Thoracic aorta (tissue), 2 donors: ENCODE measurements at regions not wholly inside any gene's neighbourhood (a gene's known extent, or its start where the extent isn't known, plus 50 kb on each side); places are given as distances from the start of the nearest gene placed in this dataset.

ENCODE experiments used
- ATAC-seq: fragments of 150-250 bp; one replicate; pipeline ENCODE4 v1.8.0; 2017; ENCODE audit warnings: low read depth; ENCODE audit not compliant: insufficient number of reproducible peaks, low FRiP score
- DNase-seq: peaks from one replicate; pipeline ENCODE4 v3.0.0-alpha.2; 2020; ENCODE audit warnings: low spot score
- H3K27ac ChIP-seq, 2 donors: fragments of 200-600 bp; sonication (generic); 1 replicate in 1 of 2; 2 replicates in 1 of 2; pipeline ENCODE4 v1.5.1; 2016; ENCODE audit warnings: mild to moderate bottlenecking in 2 of 2, moderate library complexity in 2 of 2
- H3K27me3 ChIP-seq: fragments of 200-600 bp; sonication (generic); replicated peaks from 2 replicates; pipeline ENCODE4 v1.6.0; 2016; ENCODE audit warnings: mild to moderate bottlenecking; ENCODE audit not compliant: insufficient read depth
- H3K36me3 ChIP-seq: fragments of 200-600 bp; sonication (generic); one replicate; pipeline ENCODE4 v1.5.1; 2016
- H3K4me1 ChIP-seq, 2 donors: fragments of 200-600 bp; sonication (generic); 1 replicate in 1 of 2; 2 replicates in 1 of 2; pipeline versions ENCODE4 v1.5.1 to v1.6.0; 2016; ENCODE audit warnings: low read depth in 2 of 2, mild to moderate bottlenecking in 1 of 2; ENCODE audit not compliant: control insufficient read depth in 1 of 2
- H3K4me3 ChIP-seq: fragments of 200-600 bp; sonication (generic); 2 replicates; pipeline ENCODE4 v1.5.1; 2016; ENCODE audit warnings: mild to moderate bottlenecking
- H3K9me3 ChIP-seq: fragments of 200-600 bp; sonication (generic); 2 replicates; pipeline ENCODE4 v1.5.1; 2016
- TF ChIP-seq, protein P1 (sequence below): fragments of 200-600 bp; sonication (generic); IDR thresholded peaks from one replicate; pipeline ENCODE4 v1.5.1; 2019; ENCODE audit warnings: antibody characterized with exemption

DNA sequence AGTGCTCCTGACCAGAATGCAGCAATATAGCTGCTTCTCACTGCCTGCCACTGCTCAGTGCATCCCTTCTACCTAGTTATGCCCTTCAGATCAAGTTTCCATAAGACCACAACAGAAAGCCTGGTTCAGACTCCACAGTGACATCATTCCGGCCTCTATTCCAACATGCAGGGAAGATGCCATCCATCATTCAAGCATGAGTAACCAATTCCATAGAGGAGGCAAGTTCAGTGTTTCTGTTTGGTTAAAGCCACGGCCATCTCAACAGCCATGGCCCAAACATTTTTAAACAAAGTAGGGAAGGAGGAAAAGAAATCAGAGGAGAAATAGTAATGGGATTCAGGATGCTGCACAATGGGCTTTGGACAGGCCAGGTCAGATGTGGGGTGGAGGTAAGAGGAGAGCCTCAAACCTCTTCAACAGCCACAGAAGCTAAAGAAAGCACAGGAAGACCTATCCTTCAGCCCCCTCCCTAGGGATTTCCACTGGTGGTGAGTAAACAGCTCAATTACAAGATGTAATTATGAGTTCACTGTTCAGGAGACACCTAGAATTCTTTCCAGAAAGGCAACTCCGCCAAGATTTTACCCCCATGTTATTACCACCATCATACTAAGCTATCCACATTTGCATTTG, 484.9 kb downstream of the SETD4 start:
- Histone ChIP-seq H3K4me3 (no peak overlapping the region), H3K36me3 (no peaks in the 10 kb centered on the region), H3K27me3 (no peaks in the 10 kb centered on the region), H3K9me3 (no peaks in the 10 kb centered on the region), H3K27ac (no peak overlapping the region), H3K4me1 (no peaks in the 10 kb centered on the region)
- ATAC-seq (no peak), DNase-seq (no peak)
- TF ChIP-seq, protein P1, sequence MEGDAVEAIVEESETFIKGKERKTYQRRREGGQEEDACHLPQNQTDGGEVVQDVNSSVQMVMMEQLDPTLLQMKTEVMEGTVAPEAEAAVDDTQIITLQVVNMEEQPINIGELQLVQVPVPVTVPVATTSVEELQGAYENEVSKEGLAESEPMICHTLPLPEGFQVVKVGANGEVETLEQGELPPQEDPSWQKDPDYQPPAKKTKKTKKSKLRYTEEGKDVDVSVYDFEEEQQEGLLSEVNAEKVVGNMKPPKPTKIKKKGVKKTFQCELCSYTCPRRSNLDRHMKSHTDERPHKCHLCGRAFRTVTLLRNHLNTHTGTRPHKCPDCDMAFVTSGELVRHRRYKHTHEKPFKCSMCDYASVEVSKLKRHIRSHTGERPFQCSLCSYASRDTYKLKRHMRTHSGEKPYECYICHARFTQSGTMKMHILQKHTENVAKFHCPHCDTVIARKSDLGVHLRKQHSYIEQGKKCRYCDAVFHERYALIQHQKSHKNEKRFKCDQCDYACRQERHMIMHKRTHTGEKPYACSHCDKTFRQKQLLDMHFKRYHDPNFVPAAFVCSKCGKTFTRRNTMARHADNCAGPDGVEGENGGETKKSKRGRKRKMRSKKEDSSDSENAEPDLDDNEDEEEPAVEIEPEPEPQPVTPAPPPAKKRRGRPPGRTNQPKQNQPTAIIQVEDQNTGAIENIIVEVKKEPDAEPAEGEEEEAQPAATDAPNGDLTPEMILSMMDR: no peak

DNA sequence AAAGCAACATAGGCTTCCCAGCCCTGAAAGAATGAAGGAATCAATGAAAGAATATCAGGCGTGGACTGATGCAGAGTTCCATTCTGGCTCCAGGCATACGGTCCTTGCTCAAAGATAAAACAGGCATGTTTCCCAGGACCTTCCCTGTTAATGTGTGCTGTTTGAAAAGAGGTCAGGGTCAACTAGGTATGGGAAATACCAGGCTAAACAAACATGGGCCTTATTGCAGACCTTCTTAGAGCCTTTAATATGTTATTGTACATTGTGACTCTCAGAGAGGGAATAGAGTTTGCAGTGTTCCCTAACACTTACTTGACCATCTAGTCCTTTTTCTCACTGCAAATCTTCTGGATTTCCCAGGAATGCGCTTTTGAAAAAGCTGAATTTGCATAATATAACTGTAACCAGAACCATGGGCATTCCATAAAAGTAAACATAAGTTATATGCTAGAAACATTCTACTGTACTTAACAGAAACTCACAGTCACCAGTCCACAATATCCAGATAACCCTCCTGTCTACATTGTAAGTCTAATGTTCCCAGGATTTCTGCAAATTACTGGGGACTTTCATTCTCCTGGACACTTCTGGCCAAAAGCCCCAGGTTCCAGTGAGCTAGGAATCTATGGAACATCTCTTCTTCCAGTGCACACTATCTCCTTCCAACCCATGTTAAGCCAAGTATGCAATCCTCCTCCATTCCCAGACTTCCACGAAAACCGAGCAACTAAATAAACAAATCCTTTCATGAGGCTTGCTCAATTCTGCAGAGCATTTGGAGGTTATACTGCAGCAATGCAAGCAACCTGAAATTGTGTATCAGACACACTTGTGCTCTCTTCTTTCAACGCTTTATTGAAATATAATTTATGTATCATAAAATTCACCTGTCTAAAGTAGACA, 486.6 kb downstream of the SETD4 start:
- no peak overlapping the region for H3K4me3 ChIP-seq

DNA sequence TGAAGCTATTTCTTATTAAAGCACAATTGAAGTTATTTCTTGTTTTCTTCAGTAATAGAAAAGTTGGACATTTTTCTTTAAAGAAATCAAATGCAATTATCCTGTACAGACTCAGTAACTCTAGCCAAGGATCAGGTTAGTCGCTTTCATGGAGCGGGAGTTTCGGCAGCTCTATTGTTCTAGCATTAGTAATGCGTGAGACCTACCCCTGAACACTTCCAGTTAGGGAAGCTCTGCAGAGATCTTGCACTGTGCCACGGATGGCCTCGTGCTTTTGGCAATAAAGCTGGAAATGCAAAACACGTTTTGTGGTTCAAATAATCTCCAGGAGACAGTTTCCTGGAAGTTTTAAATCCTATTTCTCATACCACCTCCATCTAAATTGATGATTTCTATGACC, 488.4 kb downstream of the SETD4 start:
- Histone ChIP-seq H3K27me3 (no peaks in the 10 kb centered on the region), H3K36me3 (no peaks in the 10 kb centered on the region), H3K4me1 (no peaks in the 10 kb centered on the region), H3K27ac (no peak overlapping the region), H3K4me3 (no peak overlapping the region), H3K9me3 (no peaks in the 10 kb centered on the region)
- ATAC-seq: no peak
- TF ChIP-seq, protein P1: no peak
- no peak for DNase-seq

More for the DNA sequence above, 486.6 kb downstream of the SETD4 start:
- H3K27me3 ChIP-seq: no peaks in the 10 kb centered on the region
- H3K27ac ChIP-seq: no peak overlapping the region
- H3K4me1 ChIP-seq: no peaks in the 10 kb centered on the region
- ATAC-seq (no peak), DNase-seq (no peak)
- TF ChIP-seq, protein P1: no peak
- H3K36me3 ChIP-seq: no peaks in the 10 kb centered on the region
- H3K9me3 ChIP-seq: no peaks in the 10 kb centered on the region

DNA sequence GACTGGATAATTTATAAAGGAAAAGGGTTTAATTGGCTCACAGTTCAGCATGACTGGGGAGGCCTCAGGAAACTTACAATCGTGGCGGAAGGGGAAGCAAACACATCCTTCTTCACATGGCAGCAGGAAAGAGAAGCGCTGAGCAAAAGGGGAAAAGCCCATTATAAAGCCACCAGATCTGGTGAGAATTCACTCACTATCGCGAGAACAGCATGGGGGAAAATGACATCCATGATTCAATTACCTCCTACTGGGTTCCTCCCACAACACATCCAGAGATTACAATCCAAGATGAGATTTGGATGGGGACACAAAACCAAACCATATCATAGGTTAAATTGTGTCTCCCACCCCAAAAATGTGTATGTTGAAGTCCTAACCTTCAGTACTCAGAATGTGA, 491.7 kb downstream of the SETD4 start:
- no peaks in the 10 kb centered on the region for H3K9me3 ChIP-seq
- DNase-seq (no peak), ATAC-seq (no peak)
- H3K36me3 ChIP-seq: no peaks in the 10 kb centered on the region
- H3K27ac ChIP-seq: no peak overlapping the region
- H3K27me3 ChIP-seq: no peaks in the 10 kb centered on the region
- peaks cover 10 to 15% of the 10 kb centered on the region in 2 donors for H3K4me1 ChIP-seq
- H3K4me3 ChIP-seq: no peak overlapping the region
- TF ChIP-seq, protein P1: no peak

DNA sequence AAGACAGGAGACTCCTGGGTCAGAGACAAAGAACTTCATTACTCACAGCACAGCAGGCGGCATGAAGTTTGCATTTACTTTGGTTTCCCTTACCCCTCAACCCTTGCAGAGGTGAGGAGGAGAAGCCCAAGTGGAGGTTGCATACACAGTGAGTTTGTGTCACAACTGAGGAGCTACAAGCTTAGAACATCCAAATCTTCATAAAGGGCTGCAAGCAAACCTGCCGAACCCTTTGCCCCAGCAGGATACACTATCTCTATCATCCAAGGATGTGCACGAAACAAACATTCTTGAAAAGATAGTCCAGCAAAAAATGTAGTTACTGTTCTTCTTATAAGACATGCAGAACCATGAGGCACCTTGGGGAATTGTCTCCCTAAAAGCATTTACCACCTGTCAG, 493.5 kb downstream of the SETD4 start:
- TF ChIP-seq, protein P1: no peak
- H3K9me3 ChIP-seq: no peaks in the 10 kb centered on the region
- H3K36me3 ChIP-seq: no peaks in the 10 kb centered on the region
- H3K27ac ChIP-seq: no peak overlapping the region
- no peak overlapping the region for H3K4me3 ChIP-seq
- DNase-seq (no peak), ATAC-seq (no peak)
- peaks cover 18 to 22% of the 10 kb centered on the region in 2 donors for H3K4me1 ChIP-seq
- H3K27me3 ChIP-seq: no peaks in the 10 kb centered on the region
